K562 (cell line): ENCODE measurements at regions not wholly inside any gene's neighbourhood (a gene's known extent, or its start where the extent isn't known, plus 50 kb on each side); places are given as distances from the start of the nearest gene placed in this dataset.

Experiments used
- ATF3 ChIP-seq, 2 experiments: fragments of 450-650 bp in 1 of 2; sonication (generic) in 1 of 2; formaldehyde crosslinking in 1 of 2; IDR thresholded peaks in 1 of 2; conservative IDR thresholded peaks in 1 of 2; 2 replicates each; pipeline versions ENCODE4 v1.6.1 to v1.8.1; 2016 to 2023; ENCODE audit warnings: mild to moderate bottlenecking in 2 of 2, moderate library complexity in 2 of 2, inconsistent platforms in 1 of 2, missing genetic modification reagents in 1 of 2
- CREB1 ChIP-seq, 2 experiments: sonication (generic) in 1 of 2; formaldehyde crosslinking in 1 of 2; IDR thresholded peaks; 2 replicates each; pipeline versions ENCODE4 v1.6.1 to v1.8.0; 2012 to 2022; ENCODE audit warnings: inconsistent platforms in 1 of 2, mild to moderate bottlenecking in 1 of 2, missing genetic modification reagents in 1 of 2, moderate library complexity in 1 of 2
- CTCF ChIP-seq, 3 experiments: IDR thresholded peaks in 2 of 3; conservative IDR thresholded peaks in 1 of 3; 2 replicates each; pipeline ENCODE4 v1.5.1; 2011 to 2012; ENCODE audit warnings: low read length in 3 of 3, mild to moderate bottlenecking in 3 of 3, control low read depth in 2 of 3, improper control_type of control experiment in 1 of 3, inconsistent platforms in 1 of 3, low read depth in 1 of 3, mixed read lengths in 1 of 3, moderate library complexity in 1 of 3; ENCODE audit not compliant: insufficient read depth in 2 of 3
- FOXK1 ChIP-seq: sonication (generic); formaldehyde crosslinking; IDR thresholded peaks from 2 replicates; pipeline ENCODE4 v1.8.0; 2022; ENCODE audit warnings: missing genetic modification reagents, mild to moderate bottlenecking, borderline replicate concordance
- FOXK2 ChIP-seq, 2 experiments: fragments of 450-650 bp; IDR thresholded peaks in 1 of 2; conservative IDR thresholded peaks in 1 of 2; 2 replicates each; pipeline ENCODE4 v1.6.1; 2016; ENCODE audit warnings: low read depth in 2 of 2, mild to moderate bottlenecking in 1 of 2
- FOXM1 ChIP-seq, 2 experiments: fragments of 450-650 bp in 1 of 2; sonication (generic) in 1 of 2; formaldehyde crosslinking in 1 of 2; IDR thresholded peaks; 2 replicates each; pipeline versions ENCODE4 v1.6.1 to v1.9.0; 2017 to 2022; ENCODE audit warnings: low read depth in 2 of 2, mild to moderate bottlenecking in 2 of 2, missing genetic modification reagents in 1 of 2, moderate library complexity in 1 of 2
- HCFC1 ChIP-seq: IDR thresholded peaks from 2 replicates; pipeline ENCODE4 v1.6.1; 2012; ENCODE audit warnings: low read depth, low read length, improper control_type of control experiment
- NCOA2 ChIP-seq, 2 experiments: fragments of 450-650 bp; IDR thresholded peaks; 2 replicates each; pipeline ENCODE4 v1.6.1; 2018; ENCODE audit warnings: mild to moderate bottlenecking in 2 of 2, moderate library complexity in 1 of 2; ENCODE audit not compliant: partially characterized antibody in 2 of 2
- NR3C1 ChIP-seq: sonication (generic); formaldehyde crosslinking; IDR thresholded peaks from 2 replicates; pipeline ENCODE4 v1.8.1; 2022; ENCODE audit warnings: missing genetic modification reagents
- U2AF2 ChIP-seq: fragments of 200-400 bp; formaldehyde crosslinking; optimal IDR thresholded peaks from 2 replicates; pipeline ENCODE3; 2017; ENCODE audit warnings: low read depth, mild to moderate bottlenecking, low read length
- ZNF175 ChIP-seq: fragments of 200-800 bp; sonication (Bioruptor generic); IDR thresholded peaks from 2 replicates; pipeline ENCODE4 v1.6.1; 2016; ENCODE audit warnings: low read depth, mild to moderate bottlenecking, missing genetic modification characterization, missing compliant biosample characterization
- ZNF507 ChIP-seq: conservative IDR thresholded peaks from 2 replicates; pipeline ENCODE4 v1.6.1; 2017; ENCODE audit warnings: missing genetic modification characterization, missing compliant biosample characterization
- TF ChIP-seq, protein P1 (sequence below): sonication (generic); formaldehyde crosslinking; IDR thresholded peaks from 2 replicates; pipeline ENCODE4 v1.9.0; 2022; ENCODE audit warnings: mild to moderate bottlenecking, missing genetic modification reagents

DNA sequence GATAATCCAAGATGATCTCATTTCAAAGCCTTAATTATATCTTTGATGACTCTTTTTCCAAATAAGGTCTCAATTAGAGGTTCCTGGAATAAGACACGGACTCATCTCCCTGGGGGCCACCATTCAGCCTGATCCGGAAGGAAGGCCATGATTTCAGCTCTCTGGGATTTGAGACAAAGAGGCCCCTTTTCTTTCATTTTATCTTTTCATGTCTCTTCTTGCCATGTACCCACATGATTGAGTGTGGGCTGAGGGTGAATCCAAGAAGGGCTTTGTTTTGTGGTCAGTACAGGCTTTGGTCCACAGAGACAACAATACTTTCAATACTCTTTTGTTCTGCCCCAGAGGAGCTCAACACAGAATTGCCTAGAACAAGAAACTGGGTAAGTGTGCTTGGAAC, 261.2 kb downstream of the TRIML1 start:
- no peak for TF ChIP-seq NR3C1 (CRISPR knock-in tag)
- TF ChIP-seq FOXK1 (CRISPR knock-in tag), result no peak
- TF ChIP-seq CTCF (IDR thresholded peaks at IDR 0.05 in 2 of 3, conservative IDR thresholded peaks at IDR 0.05 in 1 of 3; ENCODE audit: insufficient read depth in 2 of 3, low read depth in 1 of 3, low read length in 3 of 3), result no peak
- TF ChIP-seq, protein P1, sequence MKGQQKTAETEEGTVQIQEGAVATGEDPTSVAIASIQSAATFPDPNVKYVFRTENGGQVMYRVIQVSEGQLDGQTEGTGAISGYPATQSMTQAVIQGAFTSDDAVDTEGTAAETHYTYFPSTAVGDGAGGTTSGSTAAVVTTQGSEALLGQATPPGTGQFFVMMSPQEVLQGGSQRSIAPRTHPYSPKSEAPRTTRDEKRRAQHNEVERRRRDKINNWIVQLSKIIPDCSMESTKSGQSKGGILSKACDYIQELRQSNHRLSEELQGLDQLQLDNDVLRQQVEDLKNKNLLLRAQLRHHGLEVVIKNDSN (CRISPR knock-in tag), result no peak
- TF ChIP-seq NCOA2 (IDR thresholded peaks at IDR 0.05; ENCODE audit: partially characterized antibody in 2 of 2), result no peak
- no peak for TF ChIP-seq ZNF175
- no peak for TF ChIP-seq FOXK2 (conservative IDR thresholded peaks at IDR 0.05 in 1 of 2, IDR thresholded peaks at IDR 0.05 in 1 of 2; ENCODE audit: low read depth in 2 of 2)
- no peak for TF ChIP-seq HCFC1
- TF ChIP-seq FOXM1 (IDR thresholded peaks at IDR 0.05; ENCODE audit: low read depth), result no peak
- no peak for TF ChIP-seq FOXM1 (CRISPR knock-in tag; IDR thresholded peaks at IDR 0.05; ENCODE audit: low read depth)
- no peak for TF ChIP-seq CREB1 (IDR thresholded peaks at IDR 0.05)
- no peak for TF ChIP-seq CREB1 (CRISPR knock-in tag; IDR thresholded peaks at IDR 0.05)
- TF ChIP-seq U2AF2, result no peak
- TF ChIP-seq ZNF507, result no peak
- TF ChIP-seq ATF3 (IDR thresholded peaks at IDR 0.05), result no peak
- no peak for TF ChIP-seq ATF3 (CRISPR knock-in tag; conservative IDR thresholded peaks at IDR 0.05)
